ENCODE measurements at regions not wholly inside any gene's neighbourhood (a gene's known extent, or its start where the extent isn't known, plus 50 kb on each side); places are given as distances from the start of the nearest gene placed in this dataset.

DNA sequence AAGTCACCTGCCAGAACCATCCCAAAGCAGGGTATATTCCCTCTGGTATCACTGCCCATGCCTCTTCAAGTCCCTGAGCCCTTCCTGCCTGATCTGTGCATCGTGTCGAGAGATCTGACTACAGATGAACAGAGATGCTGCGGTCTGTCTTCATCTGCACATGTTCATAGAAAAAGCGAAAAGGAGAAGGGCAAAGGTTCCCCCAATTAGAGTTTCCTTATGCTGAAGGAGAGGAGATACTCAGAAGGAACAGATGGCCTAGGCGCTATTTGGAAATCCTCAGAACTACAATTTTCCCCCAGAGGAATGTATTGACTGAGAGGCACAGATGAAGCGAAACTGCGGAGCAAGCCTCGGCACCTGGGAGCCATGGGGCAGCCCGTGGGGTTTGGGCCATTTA, 170.9 kb downstream of the SEC61B start:
- no peak for DNase-seq
- no peak overlapping the region for H3K4me3 Mint-ChIP-seq
- ATAC-seq = no peak
- H3K4me1 Mint-ChIP-seq = no peaks in the 10 kb centered on the region
- H3K9me3 Mint-ChIP-seq = no peaks in the 10 kb centered on the region
- H3K27ac Mint-ChIP-seq = no peak overlapping the region
- H3K27me3 Mint-ChIP-seq = no peaks in the 10 kb centered on the region

DNA sequence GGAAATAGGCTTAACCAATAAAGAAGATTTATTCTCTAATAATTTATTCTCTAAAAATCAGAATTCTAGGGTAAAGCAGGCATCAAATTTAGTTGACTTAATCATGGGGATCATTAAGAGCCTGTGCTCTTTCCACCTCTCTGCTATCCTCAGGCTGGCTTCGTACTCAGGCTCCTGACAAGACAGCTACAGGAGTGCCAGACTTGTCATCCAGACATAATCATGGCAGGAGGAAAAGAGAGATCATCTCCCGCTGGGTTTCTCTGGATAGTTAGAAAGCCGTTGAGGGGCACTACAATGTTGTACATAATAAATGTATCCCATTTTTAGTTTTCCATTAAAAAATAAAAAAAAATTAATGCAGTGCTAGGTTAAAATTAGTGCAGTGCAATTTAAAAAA, 171.9 kb downstream of the SEC61B start:
- Mint-ChIP-seq H3K4me3 (no peak overlapping the region), H3K27ac (no peak overlapping the region), H3K4me1 (no peaks in the 10 kb centered on the region), H3K27me3 (no peaks in the 10 kb centered on the region), H3K9me3 (no peaks in the 10 kb centered on the region)
- DNase-seq = no peak
- no peak for ATAC-seq

DNA sequence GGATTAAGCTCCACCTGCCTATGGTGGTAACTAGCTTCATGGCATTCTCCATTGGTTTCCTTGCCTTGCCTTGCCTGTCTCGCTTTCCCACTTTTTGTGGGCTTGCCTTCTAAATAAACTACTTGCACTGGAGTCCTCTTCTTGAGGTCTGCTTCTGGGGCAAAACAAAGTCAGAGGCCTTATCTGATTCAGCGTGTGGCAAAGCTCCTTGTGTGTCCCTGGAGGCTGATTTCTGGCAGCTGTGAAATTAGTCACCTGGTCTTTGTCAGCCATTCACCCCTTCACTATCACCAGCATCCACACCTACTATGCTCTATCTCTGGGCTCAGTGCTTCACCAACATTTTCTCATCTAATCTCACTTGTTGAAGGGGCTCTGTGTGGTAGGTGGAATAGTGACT, 176.2 kb downstream of the SEC61B start:
- Mint-ChIP-seq H3K4me1 (no peaks in the 10 kb centered on the region), H3K27ac (no peak overlapping the region), H3K9me3 (no peaks in the 10 kb centered on the region), H3K27me3 (no peaks in the 10 kb centered on the region), H3K4me3 (no peak overlapping the region)
- ATAC-seq = no peak
- no peak for DNase-seq

DNA sequence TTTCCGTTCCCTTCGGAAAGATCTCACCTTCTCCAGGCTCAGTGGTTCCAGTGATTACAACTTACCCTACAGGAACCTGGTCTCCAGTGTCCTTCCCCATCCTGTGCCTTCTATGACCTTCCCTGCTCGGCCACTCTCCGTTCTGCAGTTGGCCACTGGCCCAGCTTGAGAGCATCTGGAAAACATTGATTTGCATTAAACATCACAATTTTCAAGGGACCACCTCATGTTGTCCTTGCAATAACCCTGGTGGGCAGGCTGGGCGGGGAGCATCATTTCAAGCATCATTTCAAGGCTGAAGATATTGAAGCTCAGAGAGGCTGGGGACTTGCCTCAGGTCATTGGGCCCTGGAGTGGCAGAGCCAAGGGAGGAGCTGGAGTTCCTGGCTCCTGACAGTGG, 177.4 kb downstream of the SEC61B start:
- Mint-ChIP-seq H3K27ac (no peak overlapping the region), H3K27me3 (no peaks in the 10 kb centered on the region), H3K4me1 (no peaks in the 10 kb centered on the region), H3K9me3 (no peaks in the 10 kb centered on the region), H3K4me3 (no peak overlapping the region)
- ATAC-seq = no peak
- no peak for DNase-seq

DNA sequence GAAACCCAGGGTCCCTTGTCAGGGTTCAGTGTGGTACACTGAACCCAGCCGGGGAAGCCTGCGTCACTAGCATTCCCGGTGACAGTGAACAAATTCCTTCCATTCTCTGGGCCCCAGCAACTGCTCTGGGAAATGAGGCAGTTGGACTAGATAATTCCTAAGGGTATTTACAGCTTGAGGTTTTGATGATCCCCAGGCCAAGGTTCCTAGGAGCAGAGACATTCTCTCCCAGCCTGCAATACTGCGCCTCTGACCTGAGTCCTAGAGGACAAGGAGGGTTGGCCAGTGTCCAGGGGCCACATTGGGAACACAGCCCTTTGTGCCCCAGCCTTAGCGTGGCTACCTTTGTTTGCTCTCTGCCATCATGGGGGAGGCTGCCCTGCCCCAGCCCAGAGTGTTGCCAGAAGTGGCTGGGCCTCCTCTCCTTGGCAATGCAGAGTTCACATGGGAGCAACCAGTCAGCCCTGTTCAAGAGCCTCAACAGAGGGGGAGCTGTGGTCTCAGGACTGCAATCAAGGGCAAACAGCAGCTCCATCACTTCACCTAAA, 178.2 kb downstream of the SEC61B start:
- DNase-seq (no peak), ATAC-seq (no peak)
- Mint-ChIP-seq H3K4me3 (no peak overlapping the region), H3K27me3 (no peaks in the 10 kb centered on the region), H3K9me3 (no peaks in the 10 kb centered on the region), H3K4me1 (no peaks in the 10 kb centered on the region), H3K27ac (no peak overlapping the region)

DNA sequence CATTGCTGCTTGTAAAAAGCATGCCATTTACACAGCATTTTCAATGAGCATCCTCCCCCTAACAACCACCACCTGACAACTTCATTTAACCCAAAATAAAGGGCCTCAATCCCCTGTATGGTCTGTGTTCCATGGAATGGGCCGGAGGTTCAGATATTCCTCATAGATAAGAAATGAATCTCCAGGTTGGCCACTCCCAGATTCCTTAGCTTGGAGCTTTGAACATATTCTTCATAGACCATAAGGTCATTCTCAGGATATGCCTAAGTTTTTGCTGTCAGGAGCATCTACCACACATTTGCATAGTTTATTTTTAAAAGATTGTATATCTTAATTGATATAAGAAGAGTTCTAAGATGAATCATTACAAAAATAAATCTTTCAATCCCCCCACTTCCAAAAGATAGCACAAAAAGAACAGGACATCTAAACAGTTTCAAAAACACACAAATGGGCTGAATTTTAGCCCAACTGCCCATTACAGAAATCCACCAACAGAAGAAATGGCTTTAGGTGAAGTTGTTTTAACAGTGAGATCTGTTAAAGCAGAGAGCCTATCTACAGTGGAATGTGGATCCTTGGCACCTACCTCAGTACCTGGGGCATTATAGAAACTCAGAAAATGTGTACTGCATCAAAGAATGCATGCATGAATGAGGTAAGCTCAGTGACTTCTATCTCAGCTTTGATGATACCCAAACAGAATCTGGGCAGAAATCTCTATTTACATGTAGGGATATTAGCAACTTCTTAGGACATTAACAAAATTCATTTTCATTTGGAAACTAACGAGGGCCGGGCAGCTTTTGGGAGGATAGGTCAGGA, 179.8 kb downstream of the SEC61B start:
- no peak for DNase-seq
- Mint-ChIP-seq H3K4me3 (no peak overlapping the region), H3K27me3 (peaks cover 9% of the 10 kb centered on the region), H3K27ac (no peak overlapping the region), H3K4me1 (no peaks in the 10 kb centered on the region), H3K9me3 (no peaks in the 10 kb centered on the region)
- ATAC-seq = no peak

DNA sequence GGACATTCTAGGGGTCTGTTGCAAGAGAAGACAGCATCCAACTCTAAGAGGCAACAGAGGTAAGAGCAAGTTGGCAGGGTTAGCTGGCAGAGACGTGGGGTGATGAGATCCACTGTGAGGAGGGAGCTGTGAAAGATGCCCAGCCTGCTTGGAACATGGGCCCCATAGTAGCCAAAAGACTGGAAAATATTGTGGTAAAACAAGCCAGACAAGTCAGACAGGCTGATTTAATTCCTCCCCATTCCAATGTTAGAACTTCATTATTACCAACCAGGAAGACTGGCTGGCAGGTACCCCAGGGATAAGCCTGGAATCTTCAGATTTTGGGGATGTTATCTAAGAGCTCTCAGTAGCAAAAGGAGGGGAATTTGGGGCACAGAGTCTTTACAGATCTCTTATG, 181.3 kb downstream of the SEC61B start:
- DNase-seq = no peak
- Mint-ChIP-seq H3K4me1 (no peaks in the 10 kb centered on the region), H3K9me3 (no peaks in the 10 kb centered on the region), H3K4me3 (no peak overlapping the region), H3K27ac (no peak overlapping the region), H3K27me3 (peaks cover 9% of the 10 kb centered on the region)
- no peak for ATAC-seq

DNA sequence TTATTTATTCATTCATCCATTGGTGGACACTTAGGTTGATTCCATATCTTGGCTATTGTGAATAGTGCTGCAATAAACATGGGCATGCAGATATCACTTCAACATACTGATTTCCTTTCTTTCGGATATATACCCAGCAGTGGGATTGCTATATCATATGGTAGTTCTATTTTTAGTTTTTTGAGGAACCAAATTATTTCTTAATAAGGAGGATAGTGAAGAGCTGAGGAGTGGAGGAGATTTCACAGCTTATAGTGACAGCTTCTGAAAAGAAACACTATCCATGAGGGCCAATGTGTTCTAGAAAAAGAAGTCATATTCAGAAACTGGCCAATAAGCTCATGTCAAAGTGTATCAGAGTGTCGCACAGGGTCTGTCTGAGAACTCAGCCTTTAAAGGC, 183.3 kb downstream of the SEC61B start:
- DNase-seq = no peak
- Mint-ChIP-seq H3K4me1 (no peaks in the 10 kb centered on the region), H3K4me3 (no peak overlapping the region), H3K9me3 (no peaks in the 10 kb centered on the region), H3K27ac (no peak overlapping the region), H3K27me3 (peaks cover 9% of the 10 kb centered on the region)
- no peak for ATAC-seq

DNA sequence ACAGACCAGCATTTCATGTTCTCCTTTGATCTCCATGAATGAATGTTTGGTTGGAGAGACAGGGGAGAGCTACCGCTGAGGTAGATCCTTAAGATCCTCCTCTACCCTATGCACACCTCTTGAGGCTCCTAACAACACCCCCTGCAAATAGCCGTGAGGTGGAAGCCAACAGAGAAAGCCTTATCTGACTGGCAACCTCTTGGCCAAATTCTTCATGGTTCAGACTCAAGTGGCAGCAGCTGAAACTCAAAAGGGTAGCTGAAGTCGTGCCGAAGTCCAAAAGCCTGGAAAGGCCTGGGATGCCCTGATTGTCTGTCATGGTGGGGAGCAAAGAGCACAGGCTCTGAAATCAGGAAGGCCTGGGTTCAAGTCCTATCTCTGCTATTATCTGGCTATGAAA, 184.9 kb downstream of the SEC61B start:
- peaks cover 9% of the 10 kb centered on the region for H3K27me3 Mint-ChIP-seq
- DNase-seq = no peak
- no peak for ATAC-seq
- no peaks in the 10 kb centered on the region for H3K4me1 Mint-ChIP-seq
- no peak overlapping the region for H3K27ac Mint-ChIP-seq
- no peaks in the 10 kb centered on the region for H3K9me3 Mint-ChIP-seq
- H3K4me3 Mint-ChIP-seq = no peak overlapping the region

DNA sequence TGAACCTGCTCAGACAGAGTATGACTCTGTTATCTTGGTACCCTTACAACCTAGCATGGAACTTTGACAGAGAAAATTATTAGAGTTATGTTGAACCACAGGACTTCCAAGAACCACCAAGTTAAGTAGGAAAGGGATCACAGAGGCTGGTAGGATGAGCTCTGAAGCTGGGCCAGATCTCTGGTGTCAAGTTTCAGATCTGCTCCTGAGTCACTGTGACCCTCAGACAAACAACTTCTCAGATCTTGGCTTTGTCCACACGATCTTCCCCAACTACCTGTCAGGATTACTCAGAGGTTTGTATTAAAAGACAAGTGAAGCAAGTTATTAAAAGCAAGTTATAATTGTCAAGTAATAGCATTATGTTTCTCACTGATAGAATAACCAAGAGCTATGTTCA, 189.0 kb downstream of the SEC61B start:
- Mint-ChIP-seq H3K9me3 (no peaks in the 10 kb centered on the region), H3K4me3 (no peak overlapping the region), H3K27ac (no peak overlapping the region), H3K27me3 (peaks cover 4% of the 10 kb centered on the region), H3K4me1 (peaks cover 6% of the 10 kb centered on the region)
- ATAC-seq = no peak
- DNase-seq = no peak

DNA sequence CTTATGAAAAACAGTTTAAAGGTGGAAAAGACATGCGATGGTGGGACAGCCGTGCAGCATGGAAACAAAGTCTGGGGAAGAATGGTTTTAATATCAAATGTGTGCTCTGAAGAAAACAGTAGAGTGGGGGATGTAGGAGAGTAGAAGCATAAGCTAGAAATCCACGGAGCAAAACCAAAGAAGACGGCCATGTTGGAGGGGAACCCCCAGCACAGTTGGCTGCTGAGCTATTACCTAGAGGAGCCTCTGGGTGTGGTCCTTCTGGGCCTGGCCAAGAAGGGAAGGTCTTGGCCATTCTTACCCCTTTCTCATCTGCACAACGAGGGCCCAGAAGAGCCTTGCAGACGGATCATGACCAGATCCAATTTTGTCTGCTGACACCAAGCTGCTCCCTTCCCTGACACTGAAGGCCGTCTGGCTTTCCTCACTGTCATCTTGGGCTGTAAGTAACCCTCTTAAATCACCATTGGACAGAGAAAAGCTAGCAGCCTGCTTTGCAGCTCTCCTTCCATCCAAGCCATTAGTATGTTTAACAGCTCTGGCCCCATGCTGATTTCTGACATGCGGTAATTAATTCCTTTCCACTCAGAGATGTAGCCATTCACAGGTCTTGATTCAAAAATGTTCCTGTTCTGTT, 189.5 kb downstream of the SEC61B start:
- Mint-ChIP-seq H3K9me3 (no peaks in the 10 kb centered on the region), H3K4me3 (no peak overlapping the region), H3K27ac (no peak overlapping the region), H3K27me3 (no peaks in the 10 kb centered on the region), H3K4me1 (peaks cover 9% of the 10 kb centered on the region)
- ATAC-seq (no peak), DNase-seq (no peak)

DNA sequence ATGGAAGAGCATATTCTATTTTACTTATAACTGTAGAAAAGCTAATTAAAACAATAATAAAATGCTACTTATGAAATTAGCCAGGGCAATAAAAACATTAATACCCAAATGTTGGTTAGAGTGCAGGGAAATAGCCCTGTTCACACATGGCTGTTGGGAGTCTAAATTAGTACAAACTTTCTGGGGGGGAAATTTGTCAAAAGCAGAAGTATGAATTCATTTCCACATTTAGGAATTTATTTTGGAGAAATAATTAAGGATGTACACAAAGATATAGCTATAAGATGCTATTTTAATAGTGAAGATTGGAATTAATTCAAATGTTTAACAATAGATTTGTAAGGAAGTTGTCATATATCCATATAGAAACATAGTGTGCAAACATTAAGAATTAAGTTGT, 190.5 kb downstream of the SEC61B start:
- no peaks in the 10 kb centered on the region for H3K9me3 Mint-ChIP-seq
- H3K27ac Mint-ChIP-seq = no peak overlapping the region
- H3K27me3 Mint-ChIP-seq = no peaks in the 10 kb centered on the region
- DNase-seq (no peak), ATAC-seq (no peak)
- peaks cover 9% of the 10 kb centered on the region for H3K4me1 Mint-ChIP-seq
- H3K4me3 Mint-ChIP-seq = no peak overlapping the region

DNA sequence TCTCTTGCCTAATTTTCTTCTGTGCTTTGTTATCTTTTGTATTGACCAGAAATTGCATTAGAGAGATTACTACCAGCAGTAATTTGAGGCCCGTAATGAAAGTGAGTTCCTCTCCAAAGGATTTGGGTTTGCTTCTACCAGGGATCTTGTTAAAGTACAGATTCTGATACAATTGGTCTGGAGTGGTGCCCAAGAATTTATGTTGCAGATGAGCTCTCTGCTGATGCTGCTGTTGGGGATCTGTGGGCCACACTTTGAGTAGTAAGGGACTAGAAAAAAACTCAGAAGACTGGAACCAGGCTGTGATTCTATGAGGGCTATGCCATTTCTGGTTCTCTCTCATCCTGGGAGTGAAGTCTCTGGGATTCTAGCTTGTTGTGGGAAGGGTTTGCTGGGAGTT, 192.2 kb downstream of the SEC61B start:
- Mint-ChIP-seq H3K9me3 (no peaks in the 10 kb centered on the region), H3K4me3 (no peak overlapping the region), H3K27ac (no peak overlapping the region), H3K4me1 (peaks cover 9% of the 10 kb centered on the region), H3K27me3 (peaks cover 7% of the 10 kb centered on the region)
- DNase-seq = no peak
- ATAC-seq = no peak

DNA sequence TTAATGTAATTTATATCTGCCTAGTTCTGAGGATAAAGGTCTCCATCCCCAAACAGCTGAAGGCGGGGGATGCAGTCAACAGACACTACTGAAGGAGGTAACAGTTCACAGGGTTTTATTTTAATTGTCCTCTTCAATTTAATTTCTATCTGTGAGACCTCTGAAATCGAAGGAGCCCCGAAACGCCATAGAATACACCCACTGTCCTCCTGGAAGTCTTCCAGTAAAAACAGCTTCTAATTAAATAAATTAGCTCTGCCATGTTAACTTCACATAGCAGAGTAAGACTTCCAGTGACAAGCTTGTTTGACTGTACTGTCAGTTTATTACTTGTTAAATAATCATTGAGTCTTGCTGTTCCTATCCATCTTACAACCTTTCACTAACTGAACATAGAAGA, 193.5 kb downstream of the SEC61B start:
- ATAC-seq (no peak), DNase-seq (no peak)
- no peak overlapping the region for H3K4me3 Mint-ChIP-seq
- no peaks in the 10 kb centered on the region for H3K9me3 Mint-ChIP-seq
- peaks cover 7% of the 10 kb centered on the region for H3K27me3 Mint-ChIP-seq
- peaks cover 9% of the 10 kb centered on the region for H3K4me1 Mint-ChIP-seq
- no peak overlapping the region for H3K27ac Mint-ChIP-seq

DNA sequence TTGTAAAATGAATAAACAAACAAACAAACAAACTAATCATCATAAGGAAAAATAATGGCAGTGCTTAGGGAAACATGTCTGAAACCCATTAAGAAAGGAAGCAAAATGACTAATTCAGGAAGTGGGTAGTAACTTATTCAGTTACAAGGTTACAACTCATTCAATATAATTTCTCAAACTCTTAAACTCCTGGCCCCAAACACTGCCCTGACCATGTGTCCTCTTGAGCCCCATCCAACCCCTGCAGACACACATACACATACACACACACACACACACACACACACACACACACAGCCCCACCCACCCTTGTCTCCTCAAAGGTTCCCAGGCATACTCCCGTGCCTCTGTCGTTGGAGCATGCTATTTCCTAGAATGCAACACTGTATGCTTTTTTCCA, 193.9 kb downstream of the SEC61B start:
- Mint-ChIP-seq H3K27me3 (peaks cover 7% of the 10 kb centered on the region), H3K9me3 (no peaks in the 10 kb centered on the region), H3K4me3 (no peak overlapping the region), H3K4me1 (peaks cover 9% of the 10 kb centered on the region), H3K27ac (no peak overlapping the region)
- DNase-seq = no peak
- ATAC-seq = peak; percentile 45

DNA sequence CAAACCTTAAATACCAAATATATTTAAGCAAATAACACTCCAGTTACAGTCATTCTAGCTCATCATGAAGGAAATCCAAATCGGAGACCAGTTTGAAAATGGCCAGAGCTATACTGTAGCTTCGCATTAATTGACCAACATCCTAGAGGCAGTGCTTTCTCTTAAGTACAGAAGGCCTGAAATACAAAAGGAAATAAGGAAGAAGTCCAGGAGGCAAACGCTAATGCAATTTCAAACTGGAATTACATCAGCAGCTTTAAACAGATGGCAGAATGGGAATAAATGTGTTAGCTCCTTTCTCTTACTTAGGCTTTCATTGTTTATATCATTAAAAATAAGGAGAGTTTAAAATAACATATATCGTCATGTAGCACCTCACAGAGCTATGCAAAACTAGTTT, 197.0 kb downstream of the SEC61B start:
- no peak overlapping the region for H3K27ac Mint-ChIP-seq
- no peaks in the 10 kb centered on the region for H3K9me3 Mint-ChIP-seq
- peaks cover 11% of the 10 kb centered on the region for H3K27me3 Mint-ChIP-seq
- no peak overlapping the region for H3K4me3 Mint-ChIP-seq
- H3K4me1 Mint-ChIP-seq = peaks cover 9% of the 10 kb centered on the region
- DNase-seq (no peak), ATAC-seq (no peak)
